ENCODE measurements at regions not wholly inside any gene's neighbourhood (a gene's known extent, or its start where the extent isn't known, plus 50 kb on each side); places are given as distances from the start of the nearest gene placed in this dataset.

- TF ChIP-seq THRAP3 (IDR thresholded peaks at IDR 0.05; ENCODE audit: borderline replicate concordance) (no peak), POU5F1 (IDR thresholded peaks at IDR 0.05; ENCODE audit: borderline replicate concordance, low read depth, low read length, partially characterized antibody) (no peak), ZBTB11 (CRISPR knock-in tag; IDR thresholded peaks at IDR 0.05) (no peak), RCOR1 (IDR thresholded peaks at IDR 0.05; ENCODE audit: borderline replicate concordance in 1 of 2, low read depth in 2 of 2, low read length in 2 of 2) (no peak), SRF (CRISPR knock-in tag; IDR thresholded peaks at IDR 0.05) (no peak), CEBPG (CRISPR knock-in tag; IDR thresholded peaks at IDR 0.05) (no peak), CEBPG (tag; conservative IDR thresholded peaks at IDR 0.05 in 1 of 2, IDR thresholded peaks at IDR 0.05 in 1 of 2) (no peak), ZNF174 (CRISPR knock-in tag; IDR thresholded peaks at IDR 0.05) (no peak), ZNF445 (CRISPR knock-in tag; IDR thresholded peaks at IDR 0.05; ENCODE audit: low read depth) (no peak), ZNF263 (CRISPR knock-in tag; IDR thresholded peaks at IDR 0.05; ENCODE audit: borderline replicate concordance) (no peak), ZFP30 (CRISPR knock-in tag; IDR thresholded peaks at IDR 0.05; ENCODE audit: borderline replicate concordance) (no peak), SMAD2 (IDR thresholded peaks at IDR 0.05; ENCODE audit: low read depth, low read length) (no peak), RBM14 (IDR thresholded peaks at IDR 0.05; ENCODE audit: borderline replicate concordance, insufficient read depth, low read depth, low read length) (no peak), EGR1 (conservative IDR thresholded peaks at IDR 0.05) (no peak), HDAC3 (IDR thresholded peaks at IDR 0.05; ENCODE audit: borderline replicate concordance, partially characterized antibody) (no peak)
- TF ChIP-seq, protein P1, sequence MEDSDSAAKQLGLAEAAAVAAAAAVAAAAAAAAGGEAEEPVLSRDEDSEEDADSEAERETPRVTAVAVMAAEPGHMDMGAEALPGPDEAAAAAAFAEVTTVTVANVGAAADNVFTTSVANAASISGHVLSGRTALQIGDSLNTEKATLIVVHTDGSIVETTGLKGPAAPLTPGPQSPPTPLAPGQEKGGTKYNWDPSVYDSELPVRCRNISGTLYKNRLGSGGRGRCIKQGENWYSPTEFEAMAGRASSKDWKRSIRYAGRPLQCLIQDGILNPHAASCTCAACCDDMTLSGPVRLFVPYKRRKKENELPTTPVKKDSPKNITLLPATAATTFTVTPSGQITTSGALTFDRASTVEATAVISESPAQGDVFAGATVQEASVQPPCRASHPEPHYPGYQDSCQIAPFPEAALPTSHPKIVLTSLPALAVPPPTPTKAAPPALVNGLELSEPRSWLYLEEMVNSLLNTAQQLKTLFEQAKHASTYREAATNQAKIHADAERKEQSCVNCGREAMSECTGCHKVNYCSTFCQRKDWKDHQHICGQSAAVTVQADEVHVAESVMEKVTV (CRISPR knock-in tag; IDR thresholded peaks at IDR 0.05), result no peak
- TF ChIP-seq, protein P2, sequence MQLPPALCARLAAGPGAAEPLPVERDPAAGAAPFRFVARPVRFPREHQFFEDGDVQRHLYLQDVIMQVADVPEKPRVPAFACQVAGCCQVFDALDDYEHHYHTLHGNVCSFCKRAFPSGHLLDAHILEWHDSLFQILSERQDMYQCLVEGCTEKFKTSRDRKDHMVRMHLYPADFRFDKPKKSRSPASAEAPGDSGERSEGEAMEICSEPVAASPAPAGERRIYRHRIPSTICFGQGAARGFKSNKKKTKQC (CRISPR knock-in tag; IDR thresholded peaks at IDR 0.05), result no peak
Measured at GRCh38 chr1:54475946-54476516, 69.8 kb upstream of the SSBP3 start (continued).

All from K562 (cell line).